ENCODE measurements at regions not wholly inside any gene's neighbourhood (a gene's known extent, or its start where the extent isn't known, plus 50 kb on each side); places are given as distances from the start of the nearest gene placed in this dataset.

- H3K36me3 ChIP-seq (ENCODE audit: control insufficient read depth, insufficient read depth, low read length) = no peaks in the 10 kb centered on the region
- no peak for FAIRE-seq
- H3K4me3 ChIP-seq (ENCODE audit: low read depth, low read length) = no peak overlapping the region
- TF ChIP-seq CTCF (IDR thresholded peaks at IDR 0.05; ENCODE audit: insufficient read depth, low read length, severe bottlenecking) = no peak
- DNase-seq (ENCODE audit: low read depth) = no peak
- no peaks in the 10 kb centered on the region for H3K27me3 ChIP-seq (ENCODE audit: control insufficient read depth, insufficient read depth, low read length)
Observed at GRCh38 chr22:47808236-47808635, 1045.8 kb downstream of the TBC1D22A start.

GRCh38 chr22:47807506-47807905, 1045.1 kb downstream of the TBC1D22A start:
- TF ChIP-seq CTCF (IDR thresholded peaks at IDR 0.05; ENCODE audit: insufficient read depth, low read length, severe bottlenecking) = no peak
- FAIRE-seq (no peak), DNase-seq (ENCODE audit: low read depth) (no peak)
- no peak overlapping the region for H3K4me3 ChIP-seq (ENCODE audit: low read depth, low read length)
- no peaks in the 10 kb centered on the region for H3K36me3 ChIP-seq (ENCODE audit: control insufficient read depth, insufficient read depth, low read length)
- H3K27me3 ChIP-seq (ENCODE audit: control insufficient read depth, insufficient read depth, low read length) = no peaks in the 10 kb centered on the region

GRCh38 chr22:47806894-47807293, 1044.4 kb downstream of the TBC1D22A start:
- no peaks in the 10 kb centered on the region for H3K27me3 ChIP-seq (ENCODE audit: control insufficient read depth, insufficient read depth, low read length)
- TF ChIP-seq CTCF (IDR thresholded peaks at IDR 0.05; ENCODE audit: insufficient read depth, low read length, severe bottlenecking) = no peak
- DNase-seq (ENCODE audit: low read depth) (no peak), FAIRE-seq (no peak)
- no peak overlapping the region for H3K4me3 ChIP-seq (ENCODE audit: low read depth, low read length)
- H3K36me3 ChIP-seq (ENCODE audit: control insufficient read depth, insufficient read depth, low read length) = no peaks in the 10 kb centered on the region

GRCh38 chr22:47805394-47805935, 1043.0 kb downstream of the TBC1D22A start:
- no peak for TF ChIP-seq CTCF (IDR thresholded peaks at IDR 0.05; ENCODE audit: insufficient read depth, low read length, severe bottlenecking)
- DNase-seq (ENCODE audit: low read depth) (no peak), FAIRE-seq (no peak)
- Histone ChIP-seq H3K36me3 (ENCODE audit: control insufficient read depth, insufficient read depth, low read length) (no peaks in the 10 kb centered on the region), H3K4me3 (ENCODE audit: low read depth, low read length) (no peak overlapping the region), H3K27me3 (ENCODE audit: control insufficient read depth, insufficient read depth, low read length) (no peaks in the 10 kb centered on the region)

GRCh38 chr22:47804281-47804680, 1041.8 kb downstream of the TBC1D22A start:
- no peak for FAIRE-seq
- Histone ChIP-seq H3K4me3 (ENCODE audit: low read depth, low read length) (no peak overlapping the region), H3K27me3 (ENCODE audit: control insufficient read depth, insufficient read depth, low read length) (no peaks in the 10 kb centered on the region), H3K36me3 (ENCODE audit: control insufficient read depth, insufficient read depth, low read length) (no peaks in the 10 kb centered on the region)
- no peak for DNase-seq (ENCODE audit: low read depth)
- TF ChIP-seq CTCF (IDR thresholded peaks at IDR 0.05; ENCODE audit: insufficient read depth, low read length, severe bottlenecking) = no peak

GRCh38 chr22:47802421-47802820, 1040.0 kb downstream of the TBC1D22A start:
- no peak for TF ChIP-seq CTCF (IDR thresholded peaks at IDR 0.05; ENCODE audit: insufficient read depth, low read length, severe bottlenecking)
- no peaks in the 10 kb centered on the region for H3K27me3 ChIP-seq (ENCODE audit: control insufficient read depth, insufficient read depth, low read length)
- DNase-seq (ENCODE audit: low read depth) = no peak
- no peak for FAIRE-seq
- H3K36me3 ChIP-seq (ENCODE audit: control insufficient read depth, insufficient read depth, low read length) = no peaks in the 10 kb centered on the region
- H3K4me3 ChIP-seq (ENCODE audit: low read depth, low read length) = no peak overlapping the region

Data from bronchial epithelial cell (primary cell).